HepG2 (cell line): ENCODE measurements at regions not wholly inside any gene's neighbourhood (a gene's known extent, or its start where the extent isn't known, plus 50 kb on each side); places are given as distances from the start of the nearest gene placed in this dataset.

Experiments used
- ATAC-seq: fragments of 200-7000 bp; cut with Tn5 transposase; 3 replicates; pipeline ENCODE4 v1.9.1; 2020; ENCODE audit warnings: mild to moderate bottlenecking, moderate library complexity
- BruUV-seq: library from RNA; stranded (reverse); fragments of 400-500 nt; replicated peaks from 2 replicates; lab custom pipeline; 2021; lab: Mats Ljungman, UMichigan
- CTCF ChIA-PET: fragments of 300-600 bp; formaldehyde crosslinking; extraction: SDS; loops from one replicate; lab custom pipeline; 2021; ENCODE audit warnings: low total read pairs, inconsistent platforms, low intra/inter-chr PET ratio; lab: Yijun Ruan, JAX
- POLR2A ChIA-PET: fragments of 350-600 bp; sonication (Branson Sonifier 250); formaldehyde crosslinking; loops from one replicate; lab custom pipeline; 2020; ENCODE audit warnings: antibody characterized with exemption, inconsistent platforms; lab: Yijun Ruan, JAX
- DNase-seq: peaks from one replicate; pipeline ENCODE4 v3.0.0-alpha.2; 2015; ENCODE audit warnings: low spot score
- FAIRE-seq: peaks from 3 replicates; lab custom pipeline; 2011; peaks lifted over from hg19 to GRCh38; lab: Jason Lieb, UNC
- H2AFZ ChIP-seq: one replicate; pipeline ENCODE4 v1.6.1; 2011; ENCODE audit warnings: low read length, inconsistent platforms
- H3K27ac ChIP-seq: fragments of 300-600 bp; 3 replicates; pipeline ENCODE4 v1.8.0; 2011; ENCODE audit warnings: mixed run types, mild to moderate bottlenecking, mixed read lengths, low read length, inconsistent platforms; ENCODE audit not compliant: insufficient read depth; ENCODE audit errors: extremely low read length
- H3K27me3 ChIP-seq, 2 experiments: fragments of 200-600 bp in 1 of 2; 2 replicates in 1 of 2; 3 replicates in 1 of 2; pipeline versions ENCODE4 v1.6.0 to v1.8.0; 2011; ENCODE audit warnings: low read length in 2 of 2, mild to moderate bottlenecking in 2 of 2, moderate library complexity in 2 of 2, inconsistent platforms in 1 of 2; ENCODE audit not compliant: insufficient read depth in 2 of 2, control insufficient read depth in 1 of 2
- H3K36me3 ChIP-seq, 2 experiments: fragments of 200-600 bp in 1 of 2; replicated peaks in 1 of 2; 2 replicates in 1 of 2; 3 replicates in 1 of 2; pipeline versions ENCODE4 v1.5.1 to v1.8.0; 2011; ENCODE audit warnings: low read length in 2 of 2, inconsistent platforms in 1 of 2; ENCODE audit not compliant: insufficient read depth in 2 of 2, control insufficient read depth in 1 of 2
- H3K4me1 ChIP-seq: 2 replicates; pipeline ENCODE4 v1.5.1; 2012; ENCODE audit warnings: low read length, inconsistent platforms; ENCODE audit not compliant: insufficient read depth
- H3K4me2 ChIP-seq: 2 replicates; pipeline ENCODE4 v1.6.0; 2011; ENCODE audit warnings: low read depth, low read length, inconsistent platforms
- H3K4me3 ChIP-seq, 3 experiments: fragments of 200-600 bp in 1 of 3; sonication (generic), shearing (Covaris generic) in 1 of 3; replicated peaks in 1 of 3; 2 replicates each; pipeline ENCODE4 v1.5.1; 2011 to 2016; ENCODE audit warnings: low read length in 3 of 3, inconsistent platforms in 2 of 3, low read depth in 2 of 3, mild to moderate bottlenecking in 2 of 3, control low read depth in 1 of 3, mixed read lengths in 1 of 3; ENCODE audit not compliant: insufficient read depth in 1 of 3
- H3K79me2 ChIP-seq: one replicate; pipeline ENCODE4 v1.6.1; 2011; ENCODE audit warnings: low read length, inconsistent platforms; ENCODE audit not compliant: insufficient read depth
- H3K9ac ChIP-seq: 2 replicates; pipeline ENCODE4 v1.6.0; 2011; ENCODE audit warnings: mild to moderate bottlenecking, low read depth, low read length, inconsistent platforms; ENCODE audit not compliant: insufficient read depth
- H3K9me3 ChIP-seq: 2 replicates; pipeline ENCODE4 v1.5.1; 2012; ENCODE audit warnings: mild to moderate bottlenecking, low read length
- H4K20me1 ChIP-seq: 2 replicates; pipeline ENCODE4 v1.6.0; 2011; ENCODE audit warnings: inconsistent platforms, mild to moderate bottlenecking, low read length, moderate library complexity; ENCODE audit not compliant: insufficient read depth
- BRCA1 ChIP-seq: sonication (generic); formaldehyde crosslinking; IDR thresholded peaks from 2 replicates; pipeline ENCODE4 v1.4.0; 2020; ENCODE audit warnings: missing genetic modification reagents
- KMT2B ChIP-seq: IDR thresholded peaks from 2 replicates; pipeline ENCODE4 v1.6.1; 2016; ENCODE audit warnings: missing genetic modification reagents, missing compliant biosample characterization
- ZFP1 ChIP-seq: IDR thresholded peaks from 2 replicates; pipeline ENCODE4 v1.6.1; 2016
- ZFP37 ChIP-seq: sonication (generic); formaldehyde crosslinking; IDR thresholded peaks from 2 replicates; pipeline ENCODE4 v1.4.0; 2020; ENCODE audit warnings: missing genetic modification reagents, borderline replicate concordance
- ZNF292 ChIP-seq: sonication (generic); formaldehyde crosslinking; IDR thresholded peaks from 2 replicates; pipeline ENCODE4 v1.8.1; 2022; ENCODE audit warnings: mild to moderate bottlenecking, low read depth, missing genetic modification reagents, borderline replicate concordance
- WGBS: methylation state at CpG from one replicate; pipeline ENCODE4 v1.1.6; 2017; ENCODE audit warnings: low lambda C conversion rate; 5-methylcytosine and 5-hydroxymethylcytosine counted together
- in situ Hi-C: cut with HindIII; loops from 2 replicates; pipeline ENCODE4 v1.10.0; 2017; ENCODE audit warnings: low pct_unique_long_range_greater_than_20kb; ENCODE audit not compliant: extremely low pct_ligation_motif_present
- intact Hi-C: fragments of 100-400 bp; cut with micrococcal nuclease; formaldehyde crosslinking; loops from one replicate; pipeline ENCODE4 v1.10.0; 2022; ENCODE audit not compliant: unreplicated experiment
- TF ChIP-seq, protein P1 (sequence below): sonication (generic); formaldehyde crosslinking; IDR thresholded peaks from 2 replicates; pipeline ENCODE4 v1.8.1; 2023; ENCODE audit warnings: mild to moderate bottlenecking, inconsistent platforms, moderate library complexity, missing genetic modification reagents, borderline replicate concordance
- TF ChIP-seq, protein P2 (sequence below): sonication (generic); formaldehyde crosslinking; IDR thresholded peaks from 2 replicates; pipeline ENCODE4 v1.5.1; 2020; ENCODE audit warnings: missing genetic modification reagents, mild to moderate bottlenecking, borderline replicate concordance

DNA sequence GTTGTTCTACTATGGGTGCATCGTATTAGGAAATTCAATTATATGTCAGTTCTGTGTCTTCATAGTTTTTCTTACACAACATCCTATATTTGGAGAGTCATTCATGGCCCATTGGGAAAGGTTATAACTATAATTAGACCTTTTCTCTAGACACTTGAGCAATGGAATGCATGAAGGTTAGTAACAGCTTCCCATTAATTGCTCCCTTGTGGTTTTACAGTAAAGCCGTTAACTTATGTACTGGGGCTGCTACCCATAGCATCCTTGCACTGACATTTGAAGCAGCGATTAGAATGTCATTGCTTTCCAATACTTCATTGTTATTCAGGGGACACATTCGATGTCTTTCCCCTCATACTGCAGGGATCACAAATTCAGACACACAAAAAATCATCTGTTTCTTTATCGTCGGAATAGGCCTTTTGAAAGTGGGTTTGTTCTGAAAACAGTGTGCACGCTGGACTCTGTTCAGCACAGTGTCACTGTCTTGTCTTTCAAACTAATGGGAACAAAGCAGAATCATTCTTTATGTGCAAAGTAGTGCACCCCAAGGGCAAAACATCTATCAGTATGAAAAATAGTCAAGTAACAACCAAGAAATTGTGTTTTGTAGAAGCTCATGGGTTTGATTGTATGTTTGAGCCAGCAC is 634.3 kb upstream of the MAP3K7 start (continued):
- TF ChIP-seq, protein P1, sequence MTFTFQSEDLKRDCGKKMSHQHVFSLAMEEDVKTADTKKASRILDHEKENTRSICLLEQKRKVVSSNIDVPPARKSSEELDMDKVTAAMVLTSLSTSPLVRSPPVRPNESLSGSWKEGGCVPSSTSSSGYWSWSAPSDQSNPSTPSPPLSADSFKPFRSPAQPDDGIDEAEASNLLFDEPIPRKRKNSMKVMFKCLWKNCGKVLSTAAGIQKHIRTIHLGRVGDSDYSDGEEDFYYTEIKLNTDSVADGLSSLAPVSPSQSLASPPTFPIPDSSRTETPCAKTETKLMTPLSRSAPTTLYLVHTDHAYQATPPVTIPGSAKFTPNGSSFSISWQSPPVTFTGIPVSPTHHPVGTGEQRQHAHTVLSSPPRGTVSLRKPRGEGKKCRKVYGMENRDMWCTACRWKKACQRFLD (CRISPR knock-in tag), result no peak
- no peak for TF ChIP-seq ZFP1 (CRISPR knock-in tag)

DNA sequence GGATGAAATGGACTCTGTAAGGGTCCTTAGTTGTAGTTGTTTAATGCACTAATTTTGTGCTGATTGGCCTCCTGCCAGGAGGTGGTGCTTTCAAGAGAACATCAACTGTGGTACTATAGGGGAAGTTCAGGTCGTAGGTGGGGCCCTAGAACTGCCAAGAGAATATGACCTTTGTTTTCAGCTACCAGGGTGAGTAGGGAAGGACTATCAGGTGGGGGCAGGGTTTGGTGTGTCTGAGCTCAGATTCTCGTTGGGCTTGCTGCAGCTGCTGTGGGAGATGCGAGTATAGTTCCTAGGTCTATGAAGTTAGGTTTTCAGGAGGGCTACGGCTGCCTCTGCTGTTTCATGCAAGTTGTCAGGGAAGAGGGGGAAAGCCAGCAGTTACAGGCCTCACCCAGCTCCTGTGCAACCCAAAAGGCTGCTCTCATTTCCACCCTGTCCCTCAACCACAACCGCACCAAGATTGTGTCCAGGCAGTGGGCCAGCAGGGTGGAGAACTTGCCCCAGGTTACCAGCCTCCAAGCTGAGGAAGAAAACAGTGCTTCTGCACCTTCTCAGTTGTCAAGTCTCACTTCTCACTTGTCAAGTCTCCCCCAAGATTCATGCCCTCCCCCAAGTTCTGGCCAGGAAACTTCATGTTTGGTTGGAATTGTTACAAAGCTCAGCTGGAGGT is 626.5 kb upstream of the MAP3K7 start:
- no peaks in the 10 kb centered on the region for H3K27me3 ChIP-seq
- intact Hi-C loops, result no loop called here
- no peak for TF ChIP-seq ZNF292
- no peak for TF ChIP-seq BRCA1 (CRISPR knock-in tag)
- no peak for TF ChIP-seq KMT2B (CRISPR knock-in tag)
- TF ChIP-seq, protein P2, sequence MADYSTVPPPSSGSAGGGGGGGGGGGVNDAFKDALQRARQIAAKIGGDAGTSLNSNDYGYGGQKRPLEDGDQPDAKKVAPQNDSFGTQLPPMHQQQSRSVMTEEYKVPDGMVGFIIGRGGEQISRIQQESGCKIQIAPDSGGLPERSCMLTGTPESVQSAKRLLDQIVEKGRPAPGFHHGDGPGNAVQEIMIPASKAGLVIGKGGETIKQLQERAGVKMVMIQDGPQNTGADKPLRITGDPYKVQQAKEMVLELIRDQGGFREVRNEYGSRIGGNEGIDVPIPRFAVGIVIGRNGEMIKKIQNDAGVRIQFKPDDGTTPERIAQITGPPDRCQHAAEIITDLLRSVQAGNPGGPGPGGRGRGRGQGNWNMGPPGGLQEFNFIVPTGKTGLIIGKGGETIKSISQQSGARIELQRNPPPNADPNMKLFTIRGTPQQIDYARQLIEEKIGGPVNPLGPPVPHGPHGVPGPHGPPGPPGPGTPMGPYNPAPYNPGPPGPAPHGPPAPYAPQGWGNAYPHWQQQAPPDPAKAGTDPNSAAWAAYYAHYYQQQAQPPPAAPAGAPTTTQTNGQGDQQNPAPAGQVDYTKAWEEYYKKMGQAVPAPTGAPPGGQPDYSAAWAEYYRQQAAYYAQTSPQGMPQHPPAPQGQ (CRISPR knock-in tag), result no peak
- no peak for TF ChIP-seq ZFP37 (CRISPR knock-in tag)
- TF ChIP-seq, all 625 proteins: peak for 0
- no peak for FAIRE-seq
- Histone ChIP-seq H3K27ac (no peak overlapping the region), H3K9ac (no peak overlapping the region), H3K4me2 (no peak overlapping the region), H3K4me3 (no peak overlapping the region), H3K36me3 (no peaks in the 10 kb centered on the region), H3K79me2 (no peaks in the 10 kb centered on the region), H4K20me1 (no peaks in the 10 kb centered on the region), H3K4me1 (no peaks in the 10 kb centered on the region), H3K9me3 (peaks cover 9% of the 10 kb centered on the region), H2AFZ (no peak overlapping the region)
- BruUV-seq, result no TSS peak
- ChIA-PET CTCF (no interaction called here), POLR2A (no interaction called here)
- DNase-seq, result no peak
- WGBS, result 0% methylated on average over 5 of the region's 5 CpGs
- ATAC-seq, result no peak
- in situ Hi-C loops, result no loop called here
